ENCODE measurements at regions not wholly inside any gene's neighbourhood (a gene's known extent, or its start where the extent isn't known, plus 50 kb on each side); places are given as distances from the start of the nearest gene placed in this dataset.
A peak's percentile ranks its signal among the peaks of the same experiment; 100 is the strongest.

DNA sequence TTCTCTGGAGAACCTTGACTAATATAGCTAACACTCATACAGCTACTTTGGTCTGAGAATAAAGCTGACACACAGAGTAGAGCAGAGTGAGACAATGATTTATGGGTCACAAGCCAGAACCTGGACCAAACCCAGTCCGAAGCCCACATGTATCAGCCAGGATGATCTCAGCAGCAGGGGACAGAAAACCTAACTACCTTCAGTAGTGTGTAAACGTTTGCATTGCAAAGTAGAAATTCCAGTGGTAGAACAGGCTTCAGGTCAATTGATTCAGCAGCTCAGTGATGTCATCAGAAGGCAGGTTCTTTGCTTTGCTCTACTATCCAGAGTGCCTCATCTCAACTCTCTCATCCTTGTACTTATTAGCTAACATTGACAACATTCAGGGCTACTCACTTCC lies 62.5 kb upstream of the PALS2 start:
- Mint-ChIP-seq H3K4me3 (ENCODE audit: unreplicated experiment) (no peak overlapping the region), H3K27me3 (ENCODE audit: insufficient read depth, unreplicated experiment) (peaks cover 54% of the 10 kb centered on the region), H3K36me3 (ENCODE audit: insufficient read depth, unreplicated experiment) (no peaks in the 10 kb centered on the region), H3K9me3 (ENCODE audit: unreplicated experiment) (no peaks in the 10 kb centered on the region), H3K4me1 (ENCODE audit: insufficient read depth, unreplicated experiment) (no peaks in the 10 kb centered on the region), H3K27ac (ENCODE audit: low read depth, unreplicated experiment) (no peak overlapping the region)
- DNase-seq (ENCODE audit: unreplicated experiment): no peak
- intact Hi-C loops (cut with micrococcal nuclease): no loop called here
- CTCF ChIA-PET: interaction anchor here (0.5 to 0.6 kb wide), 2 partner anchors 64 to 72 kb away, joined by 3 read pairs; no protein-coding TSS in a partner anchor
- BruUV-seq (replicated peaks): no TSS peak
- POLR2A ChIA-PET: no interaction called here
- TF ChIP-seq, protein P1, sequence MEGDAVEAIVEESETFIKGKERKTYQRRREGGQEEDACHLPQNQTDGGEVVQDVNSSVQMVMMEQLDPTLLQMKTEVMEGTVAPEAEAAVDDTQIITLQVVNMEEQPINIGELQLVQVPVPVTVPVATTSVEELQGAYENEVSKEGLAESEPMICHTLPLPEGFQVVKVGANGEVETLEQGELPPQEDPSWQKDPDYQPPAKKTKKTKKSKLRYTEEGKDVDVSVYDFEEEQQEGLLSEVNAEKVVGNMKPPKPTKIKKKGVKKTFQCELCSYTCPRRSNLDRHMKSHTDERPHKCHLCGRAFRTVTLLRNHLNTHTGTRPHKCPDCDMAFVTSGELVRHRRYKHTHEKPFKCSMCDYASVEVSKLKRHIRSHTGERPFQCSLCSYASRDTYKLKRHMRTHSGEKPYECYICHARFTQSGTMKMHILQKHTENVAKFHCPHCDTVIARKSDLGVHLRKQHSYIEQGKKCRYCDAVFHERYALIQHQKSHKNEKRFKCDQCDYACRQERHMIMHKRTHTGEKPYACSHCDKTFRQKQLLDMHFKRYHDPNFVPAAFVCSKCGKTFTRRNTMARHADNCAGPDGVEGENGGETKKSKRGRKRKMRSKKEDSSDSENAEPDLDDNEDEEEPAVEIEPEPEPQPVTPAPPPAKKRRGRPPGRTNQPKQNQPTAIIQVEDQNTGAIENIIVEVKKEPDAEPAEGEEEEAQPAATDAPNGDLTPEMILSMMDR (IDR thresholded peaks at IDR 0.05; ENCODE audit: unreplicated experiment): no peak

DNA sequence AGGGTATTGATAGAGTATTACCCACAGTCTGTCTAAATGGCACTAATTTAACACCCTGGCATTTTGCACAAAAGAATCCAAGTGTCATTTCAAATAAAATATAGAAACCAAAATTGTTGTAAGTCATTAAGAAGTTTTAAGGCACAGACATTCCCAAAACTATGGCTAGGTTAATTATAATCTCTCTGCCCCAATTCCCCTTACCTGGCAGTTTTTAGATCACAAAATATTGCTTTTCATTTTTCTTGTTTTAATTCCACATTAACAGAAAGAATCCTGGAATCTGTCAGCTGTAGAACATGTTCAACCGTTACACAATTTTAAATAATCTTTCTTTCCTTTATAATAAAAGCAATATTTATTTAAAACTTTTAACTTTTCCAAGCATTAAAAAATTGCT lies 56.1 kb upstream of the PALS2 start:
- BruUV-seq (replicated peaks): no TSS peak
- TF ChIP-seq, protein P1 (IDR thresholded peaks at IDR 0.05; ENCODE audit: unreplicated experiment): no peak
- peaks cover 72% of the 10 kb centered on the region for H3K27me3 Mint-ChIP-seq (ENCODE audit: insufficient read depth, unreplicated experiment)
- DNase-seq (ENCODE audit: unreplicated experiment): no peak
- ChIA-PET CTCF (no interaction called here), POLR2A (interaction anchor here (1.1 kb wide), 1 partner anchor 57 kb away, joined by 3 read pairs; no protein-coding TSS in a partner anchor)
- H3K27ac Mint-ChIP-seq (ENCODE audit: low read depth, unreplicated experiment): no peak overlapping the region
- no peaks in the 10 kb centered on the region for H3K4me1 Mint-ChIP-seq (ENCODE audit: insufficient read depth, unreplicated experiment)
- intact Hi-C loops (cut with micrococcal nuclease): no loop called here
- no peak overlapping the region for H3K4me3 Mint-ChIP-seq (ENCODE audit: unreplicated experiment)
- H3K36me3 Mint-ChIP-seq (ENCODE audit: insufficient read depth, unreplicated experiment): no peaks in the 10 kb centered on the region
- H3K9me3 Mint-ChIP-seq (ENCODE audit: unreplicated experiment): no peaks in the 10 kb centered on the region

DNA sequence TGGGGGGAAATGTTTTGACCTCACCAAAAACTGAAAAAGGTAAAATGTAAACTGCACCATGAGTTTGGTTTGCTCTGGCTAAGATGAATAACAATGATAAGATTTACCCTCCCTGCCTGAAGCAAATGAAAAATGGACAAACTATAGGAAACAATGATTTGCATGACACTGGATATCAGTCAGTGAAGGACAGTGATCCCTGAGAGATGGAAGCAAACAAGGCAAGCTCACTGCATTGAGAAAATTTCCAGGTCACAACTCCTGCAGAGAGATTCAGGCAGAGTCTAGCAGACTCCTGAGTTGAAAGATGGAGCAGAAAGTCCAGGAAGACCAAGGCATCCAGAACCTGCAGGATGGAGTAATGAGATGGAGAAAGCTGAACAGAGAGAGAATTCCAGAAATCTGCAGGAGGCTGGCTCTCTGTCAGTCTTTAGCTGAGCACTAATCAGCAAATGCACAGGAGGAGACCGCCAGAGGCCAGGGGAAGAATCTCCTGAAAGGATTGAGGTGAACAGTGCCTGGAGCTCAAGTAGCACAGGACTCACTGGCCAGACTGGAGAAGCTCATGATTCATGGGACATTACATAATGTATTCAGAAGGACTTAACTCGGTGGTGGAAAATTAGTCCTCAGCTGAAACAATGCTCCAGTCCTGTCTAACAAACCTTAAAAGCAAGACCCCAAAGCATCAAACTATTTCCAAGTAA lies 51.2 kb upstream of the PALS2 start:
- TF ChIP-seq, protein P1 (IDR thresholded peaks at IDR 0.05; ENCODE audit: unreplicated experiment): no peak
- Mint-ChIP-seq H3K36me3 (ENCODE audit: insufficient read depth, unreplicated experiment) (no peaks in the 10 kb centered on the region), H3K4me1 (ENCODE audit: insufficient read depth, unreplicated experiment) (no peaks in the 10 kb centered on the region), H3K4me3 (ENCODE audit: unreplicated experiment) (no peak overlapping the region), H3K27ac (ENCODE audit: low read depth, unreplicated experiment) (no peak overlapping the region), H3K27me3 (ENCODE audit: insufficient read depth, unreplicated experiment) (peaks cover 91% of the 10 kb centered on the region), H3K9me3 (ENCODE audit: unreplicated experiment) (no peaks in the 10 kb centered on the region)
- CTCF ChIA-PET: no interaction called here
- no TSS peak for BruUV-seq (replicated peaks)
- peak; percentile 14 for DNase-seq (ENCODE audit: unreplicated experiment)
- POLR2A ChIA-PET: no interaction called here
- intact Hi-C loops (cut with micrococcal nuclease): no loop called here

Data from MCF 10A (cell line).